Activated CD4-positive, alpha-beta T cell treated with anti-CD3 and anti-CD28 coated beads, Interleukin-2, amount 50 U/mL, for 1 hour (primary cell): ENCODE measurements at regions not wholly inside any gene's neighbourhood (a gene's known extent, or its start where the extent isn't known, plus 50 kb on each side); places are given as distances from the start of the nearest gene placed in this dataset.
"Not testable (repeated sequence)": the region's sequence is repeated elsewhere in the genome, so short reads cannot be mapped to it uniquely, and the experiment has no call there.

Source experiments
- DNase-seq: peaks from one replicate; pipeline ENCODE4 v3.0.0-alpha.2; 2020

DNA sequence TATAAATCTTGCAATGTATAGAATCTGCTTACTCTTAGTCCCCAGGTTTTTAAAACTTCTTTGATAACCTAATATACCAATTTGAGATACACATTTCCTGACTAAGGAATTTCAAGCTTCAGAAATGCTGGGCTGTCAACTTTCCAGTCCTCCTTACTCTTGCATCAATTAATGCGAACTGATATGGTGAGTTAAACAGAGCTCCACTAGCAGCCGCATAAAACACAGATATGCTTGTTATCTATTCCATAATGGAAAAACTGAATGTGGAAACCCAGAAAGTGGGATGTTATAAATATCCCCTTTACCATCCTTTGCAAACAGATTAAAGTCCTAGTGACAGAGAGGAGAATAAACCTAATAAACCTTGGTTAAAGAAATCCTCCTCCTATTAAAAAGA is 1913.7 kb downstream of the STIM2 start:
- no peak for DNase-seq

DNA sequence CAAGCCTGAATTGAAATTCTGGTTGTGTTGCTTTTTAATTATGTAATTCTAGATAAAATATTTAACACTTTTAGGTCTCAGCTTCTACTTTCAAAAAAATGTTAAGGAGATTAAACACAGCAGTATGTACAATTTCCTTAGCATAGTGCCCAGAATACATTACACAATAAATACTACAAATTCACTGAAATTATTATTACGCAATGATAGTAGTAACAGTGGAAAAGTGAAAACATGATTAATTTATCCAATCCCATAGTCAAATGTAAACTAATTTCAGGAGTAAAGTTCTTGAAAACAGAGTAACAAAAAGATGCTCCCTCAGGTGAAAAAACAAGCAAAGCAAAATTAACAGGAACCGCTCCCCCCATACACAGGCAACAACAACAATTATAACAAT is 1915.4 kb downstream of the STIM2 start:
- no peak for DNase-seq

DNA sequence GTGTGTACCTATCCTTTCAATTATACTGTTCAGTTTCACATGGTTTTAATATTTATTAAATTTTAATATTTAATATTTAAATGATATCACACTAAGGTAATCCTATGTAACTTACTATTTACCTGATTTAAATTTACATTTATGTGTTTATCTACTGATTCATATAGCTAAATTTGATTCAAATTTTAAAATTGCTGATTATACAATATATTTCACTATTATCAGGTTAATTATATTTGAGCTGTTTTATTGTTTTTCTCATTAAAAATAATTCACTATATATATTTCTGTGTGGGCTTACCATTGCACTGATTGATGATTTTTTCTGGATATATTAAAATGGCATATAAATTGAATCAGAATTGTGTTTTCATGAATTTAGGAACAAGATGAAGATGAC is 1923.5 kb downstream of the STIM2 start:
- no peak for DNase-seq

DNA sequence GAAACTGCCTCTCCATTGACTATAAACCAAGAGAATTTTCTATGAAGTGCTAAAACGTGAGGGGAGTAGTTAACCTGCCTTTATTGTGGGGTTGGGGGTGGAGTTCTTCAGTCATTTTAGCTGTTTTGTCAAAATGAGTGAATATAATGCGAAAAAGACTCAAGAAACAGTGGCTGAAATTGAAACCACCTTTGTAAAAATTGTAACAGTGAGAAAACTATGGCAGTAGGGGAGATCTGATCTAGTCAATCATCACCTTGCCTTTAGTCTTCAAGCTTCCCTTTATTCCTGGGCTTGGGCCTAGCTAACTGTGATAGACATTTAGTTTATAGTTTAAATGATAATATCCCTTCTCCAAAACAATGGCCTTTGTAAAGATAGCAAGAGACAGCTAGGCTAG is 1927.3 kb downstream of the STIM2 start:
- no peak for DNase-seq

DNA sequence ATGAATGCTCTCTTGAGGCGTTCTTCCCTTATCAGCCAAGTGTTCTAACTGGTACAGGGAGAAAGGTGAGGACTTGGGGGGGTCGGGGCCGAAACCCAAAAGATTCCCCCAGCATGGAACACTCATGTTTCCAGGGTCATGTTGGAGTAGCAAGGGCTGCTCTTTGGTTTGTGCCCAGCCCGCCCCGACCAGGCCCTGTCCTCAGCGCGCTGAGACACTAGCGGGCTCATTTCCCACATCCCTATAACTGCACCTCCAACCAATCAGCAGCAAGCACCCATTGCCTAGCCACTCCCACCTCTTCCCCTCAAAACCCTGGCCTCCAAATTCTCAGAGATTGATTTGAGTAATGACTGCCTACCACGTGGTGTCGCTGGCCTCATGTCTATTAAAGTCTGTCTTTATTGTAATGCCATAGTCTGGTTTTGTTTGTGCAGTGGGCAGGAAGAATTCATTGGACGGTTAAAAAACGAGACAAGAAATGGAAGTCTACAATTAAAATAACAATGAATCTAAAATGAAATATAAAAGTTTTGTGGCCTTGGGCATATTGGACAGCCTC is 1928.4 kb downstream of the STIM2 start:
- no peak for DNase-seq

DNA sequence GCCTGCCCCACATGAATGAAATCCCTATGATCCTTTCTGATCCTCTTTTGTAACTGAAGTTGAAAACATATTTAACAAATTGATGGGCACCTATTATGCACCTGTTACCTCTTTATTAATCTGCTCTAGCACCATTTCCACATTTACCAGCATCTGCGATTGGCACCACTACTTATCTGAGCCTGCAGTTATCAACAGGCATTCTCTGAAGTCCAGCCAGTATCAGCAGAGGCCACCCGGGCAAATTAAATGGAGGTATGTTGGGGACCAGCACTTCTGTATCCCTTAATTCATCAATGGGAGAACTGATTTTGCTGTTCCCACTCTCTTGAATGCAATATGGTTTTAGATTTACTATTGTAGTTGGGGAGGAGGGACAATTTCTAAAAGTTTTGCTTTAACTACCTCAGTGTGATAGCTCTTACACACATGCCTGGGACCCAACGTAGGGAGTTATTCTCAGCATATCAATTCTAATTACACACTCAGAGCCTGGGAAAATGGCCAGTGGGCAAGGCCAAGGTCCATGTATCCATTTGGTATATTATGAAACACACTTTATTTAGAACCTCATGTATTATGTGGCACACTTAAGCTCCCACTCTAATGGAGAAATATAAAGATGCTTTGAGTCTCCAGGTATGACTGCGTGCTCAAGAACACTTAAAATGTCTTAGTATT is 1927.1 kb upstream of the PCDH7 start:
- no peak for DNase-seq

DNA sequence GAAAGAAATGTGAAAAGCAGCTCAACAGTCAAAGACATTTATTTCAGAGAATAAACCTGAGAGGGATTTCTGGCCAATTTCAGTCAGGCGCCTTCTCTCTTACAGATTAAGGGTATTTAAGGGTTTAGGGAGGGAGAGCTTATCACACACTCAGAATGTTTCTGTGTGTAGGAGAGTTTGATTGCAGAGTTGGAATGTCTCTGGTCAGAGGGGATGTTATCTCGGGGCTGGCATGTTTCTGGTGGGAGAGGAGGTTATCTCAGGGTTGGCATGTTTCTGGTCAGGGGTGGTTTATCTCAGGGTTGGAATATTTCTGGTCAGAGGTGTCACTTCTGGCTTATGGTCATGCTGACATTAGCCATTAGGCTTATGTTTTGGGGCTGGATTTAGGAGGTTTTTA is 1920.5 kb upstream of the PCDH7 start:
- DNase-seq = no peak

DNA sequence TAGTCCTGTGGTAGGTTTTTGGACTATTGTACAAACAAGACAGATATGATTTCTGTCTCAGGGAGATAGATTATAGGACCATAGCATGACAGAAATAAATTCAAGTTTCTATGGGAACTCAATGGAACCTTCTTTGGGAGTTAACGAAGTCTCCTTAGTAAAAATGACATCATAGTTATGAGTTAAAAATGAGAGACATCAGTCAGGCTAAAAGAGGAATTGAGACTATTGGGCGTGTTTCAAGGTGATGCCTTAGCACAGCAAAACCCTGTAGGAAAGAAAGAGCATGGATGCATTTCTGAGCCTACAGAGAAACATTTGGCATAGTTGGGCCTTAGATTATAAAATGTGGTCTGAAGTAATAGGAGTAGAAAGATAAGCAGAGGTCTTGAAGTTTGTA is 1909.1 kb upstream of the PCDH7 start:
- DNase-seq = no peak

DNA sequence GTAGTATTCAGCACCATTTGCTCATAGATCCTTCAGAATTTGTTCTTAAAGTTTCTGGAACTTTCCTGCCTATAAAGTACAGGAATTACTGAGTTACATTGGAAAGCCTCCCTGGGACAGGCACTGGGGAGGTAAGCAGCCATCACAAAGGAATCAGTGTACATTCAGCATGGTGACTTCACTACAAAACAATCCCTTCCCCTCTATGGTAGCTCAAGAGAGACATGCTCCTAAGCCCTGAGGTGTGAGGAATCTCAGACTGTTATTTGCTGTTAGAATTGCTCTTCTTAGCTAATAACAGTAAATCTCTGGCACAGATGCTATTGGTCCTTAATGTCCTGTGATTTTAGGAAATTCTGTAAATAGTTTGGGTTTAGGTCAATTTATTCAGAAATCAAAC is 1898.0 kb upstream of the PCDH7 start:
- no peak for DNase-seq

DNA sequence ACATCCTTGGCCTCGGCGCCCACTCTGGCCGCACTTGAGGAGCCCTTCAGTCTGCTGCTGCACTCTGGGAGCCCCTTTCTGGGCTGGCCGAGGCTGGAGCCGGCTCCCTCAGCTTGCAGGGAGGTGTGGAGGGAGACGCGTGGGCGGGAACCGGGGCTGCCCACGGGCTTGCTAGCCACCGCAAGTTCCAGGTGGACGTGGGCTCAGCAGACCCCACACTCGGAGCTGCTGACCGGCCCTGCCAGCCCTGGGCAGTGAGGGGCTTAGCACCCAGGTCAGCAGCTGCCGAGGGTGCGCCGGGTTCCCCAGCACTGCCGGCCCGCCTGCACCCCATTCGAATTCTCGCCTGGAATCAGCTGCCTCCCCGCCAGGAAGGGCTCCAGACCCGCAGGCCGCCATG is 1892.3 kb upstream of the PCDH7 start:
- DNase-seq = no peak

DNA sequence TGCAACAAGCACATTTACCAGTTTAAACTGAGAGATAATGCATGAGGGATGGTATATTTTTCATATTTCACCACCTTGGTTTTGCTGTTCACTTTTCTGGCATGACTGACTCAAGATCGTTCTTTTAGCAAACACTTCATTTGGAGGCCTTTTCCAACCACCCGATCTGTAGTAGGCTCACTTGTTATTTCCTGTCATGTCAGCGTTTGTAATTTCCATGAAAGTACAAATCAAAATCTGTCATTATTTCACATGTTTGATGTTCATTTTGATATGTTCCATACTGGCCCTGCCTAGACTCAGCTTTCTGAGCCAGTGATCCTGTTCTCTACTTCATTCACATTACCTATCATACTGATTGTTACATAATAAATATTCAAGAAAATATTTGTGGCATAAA is 1888.3 kb upstream of the PCDH7 start:
- DNase-seq = no peak

DNA sequence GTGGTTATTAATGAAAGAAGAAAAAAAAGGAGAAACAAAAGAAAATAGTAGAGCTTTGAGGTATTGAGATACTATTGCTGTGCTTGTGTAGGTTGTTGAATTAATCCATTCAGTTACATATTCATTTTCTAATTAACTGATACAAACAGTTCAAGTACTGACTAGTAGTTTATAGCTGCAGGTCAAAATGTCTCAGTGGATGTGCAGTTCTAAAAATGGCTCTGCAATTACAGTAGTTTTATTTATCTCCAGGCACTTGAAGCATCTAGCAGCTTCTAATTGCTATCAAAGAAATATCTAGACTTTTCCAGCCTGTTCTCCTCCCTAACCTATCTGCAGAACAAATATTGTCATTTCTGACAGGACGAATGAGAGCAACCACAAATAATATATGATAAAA is 1887.7 kb upstream of the PCDH7 start:
- no peak for DNase-seq

DNA sequence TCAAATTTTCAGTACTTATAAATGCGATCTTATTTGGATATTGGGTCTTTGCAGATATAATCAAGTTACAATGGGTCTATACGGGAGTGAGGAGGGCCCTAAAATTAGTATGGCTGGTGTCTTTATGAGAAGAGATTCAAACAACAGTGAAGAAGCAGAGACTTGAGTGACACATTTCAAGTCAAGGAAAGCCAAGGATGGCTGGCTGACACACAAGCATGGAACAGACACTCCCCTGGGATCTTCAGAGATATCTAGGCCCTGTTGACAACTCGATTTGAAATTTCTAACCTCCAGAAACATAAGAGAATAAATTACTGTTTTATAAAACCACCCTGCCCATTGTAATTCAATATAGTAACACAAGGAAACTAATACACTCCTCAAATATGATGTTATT is 1886.0 kb upstream of the PCDH7 start:
- no peak for DNase-seq

DNA sequence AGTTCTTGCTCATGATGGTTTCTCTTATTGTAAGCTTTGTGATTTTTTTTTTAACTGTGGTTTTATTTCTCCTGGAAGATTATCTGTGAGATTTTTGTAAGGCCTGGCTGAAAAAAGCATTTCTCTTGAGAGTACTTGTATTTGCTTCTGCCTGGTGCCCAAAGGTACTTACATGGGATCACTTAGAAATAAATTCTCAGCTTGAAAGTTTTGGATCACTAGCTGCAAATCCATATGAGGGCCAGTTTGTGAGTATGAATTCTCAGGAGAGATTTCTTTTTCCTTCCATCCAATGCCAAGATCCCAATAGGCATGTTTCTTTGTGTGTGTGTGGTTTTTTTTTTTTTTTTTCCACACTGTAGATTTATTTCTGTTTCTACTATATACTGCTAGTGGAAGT is 1884.7 kb upstream of the PCDH7 start:
- DNase-seq = no peak

DNA sequence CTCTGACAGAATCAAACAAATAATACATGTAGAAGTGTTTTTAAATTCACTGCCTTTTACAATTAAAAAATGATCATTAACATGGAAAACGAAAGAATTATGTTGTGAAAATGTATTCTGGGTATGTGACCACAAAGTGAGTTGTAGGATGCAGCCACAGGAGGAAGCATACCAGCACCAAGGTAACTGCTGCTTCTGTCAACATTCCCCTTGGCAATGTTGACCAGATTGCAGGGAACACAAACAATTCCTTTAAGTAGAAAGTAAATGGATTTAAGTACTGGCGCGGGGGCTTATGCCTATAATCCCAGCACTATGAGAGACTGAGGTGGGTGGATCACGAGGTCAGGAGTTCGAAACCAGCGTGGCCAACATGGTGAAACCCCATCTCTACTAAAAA is 1877.9 kb upstream of the PCDH7 start:
- DNase-seq = no peak

DNA sequence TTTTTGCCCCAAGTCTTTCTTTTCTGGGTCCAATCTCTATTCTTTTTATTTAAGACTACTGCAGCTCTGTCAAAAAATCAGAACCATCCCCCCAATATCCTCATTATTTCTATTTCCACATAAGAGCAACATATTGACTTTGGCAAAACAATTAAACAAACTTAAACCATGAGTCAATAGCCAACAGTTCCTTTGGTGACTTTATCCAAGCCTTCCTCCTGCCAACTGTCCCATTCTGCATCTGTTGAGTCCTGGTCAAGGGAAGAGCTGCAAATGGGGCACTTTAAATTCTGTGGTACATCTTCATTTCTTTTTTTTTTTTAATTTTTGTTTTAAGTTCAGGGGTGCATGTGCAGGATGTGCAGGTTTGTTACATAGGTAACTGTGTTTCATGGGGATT is 1875.0 kb upstream of the PCDH7 start:
- DNase-seq = no peak

DNA sequence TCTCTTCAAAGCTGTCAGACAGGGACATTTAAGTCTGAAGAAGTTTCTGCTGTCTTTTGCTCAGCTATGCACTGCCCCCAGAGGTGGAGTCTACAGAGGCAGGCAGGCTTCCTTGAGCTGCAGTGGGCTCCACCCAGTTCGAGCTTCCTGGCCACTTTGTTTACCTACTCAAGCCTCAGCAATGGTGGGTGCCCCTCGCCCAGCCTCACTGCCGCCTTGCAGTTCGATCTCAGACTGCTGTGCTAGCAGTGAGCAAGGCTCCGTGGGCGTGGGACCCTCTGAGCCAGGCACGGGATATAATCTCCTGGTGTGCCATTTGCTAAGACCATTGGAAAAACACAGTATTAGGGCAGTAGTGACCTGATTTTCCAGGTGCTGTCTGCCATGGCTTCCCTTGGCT is 1863.1 kb upstream of the PCDH7 start:
- DNase-seq = not testable (repeated sequence)

DNA sequence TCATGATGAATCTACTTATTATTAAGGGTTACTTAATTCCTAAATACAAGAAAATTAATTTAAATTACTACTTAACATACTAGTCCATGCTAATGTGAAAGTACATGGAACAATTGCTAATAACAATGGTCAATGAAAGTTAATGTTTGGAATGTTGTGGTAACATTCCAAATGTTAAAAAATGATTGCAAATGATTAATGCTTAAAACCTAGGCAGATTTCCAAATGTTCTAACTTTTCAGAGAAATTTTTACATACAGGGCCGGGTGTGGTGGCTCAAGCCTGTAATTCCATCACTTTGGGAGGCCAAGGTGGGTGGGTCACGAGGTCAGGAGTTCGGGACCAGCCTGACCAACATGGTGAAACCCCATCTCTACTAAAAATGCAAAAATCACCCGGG is 1851.3 kb upstream of the PCDH7 start:
- no peak for DNase-seq

DNA sequence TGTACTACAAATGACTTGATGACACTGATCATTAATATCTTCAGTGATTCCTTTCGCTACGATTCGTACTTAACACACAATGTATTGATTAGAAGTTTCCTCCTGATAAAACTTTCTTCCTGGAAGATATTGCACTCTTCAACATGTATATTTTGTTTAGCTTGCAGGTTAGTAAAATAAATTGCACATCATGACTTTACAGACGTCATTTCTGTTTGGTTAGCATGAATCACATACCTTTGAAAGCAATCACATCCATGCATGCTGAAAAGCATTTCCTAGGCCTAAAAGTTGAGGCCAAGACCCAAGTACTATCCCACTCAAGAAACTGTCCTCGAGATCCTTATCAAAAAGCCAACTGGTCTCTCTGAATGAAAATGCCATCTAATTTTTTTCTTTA is 1841.0 kb upstream of the PCDH7 start:
- no peak for DNase-seq

DNA sequence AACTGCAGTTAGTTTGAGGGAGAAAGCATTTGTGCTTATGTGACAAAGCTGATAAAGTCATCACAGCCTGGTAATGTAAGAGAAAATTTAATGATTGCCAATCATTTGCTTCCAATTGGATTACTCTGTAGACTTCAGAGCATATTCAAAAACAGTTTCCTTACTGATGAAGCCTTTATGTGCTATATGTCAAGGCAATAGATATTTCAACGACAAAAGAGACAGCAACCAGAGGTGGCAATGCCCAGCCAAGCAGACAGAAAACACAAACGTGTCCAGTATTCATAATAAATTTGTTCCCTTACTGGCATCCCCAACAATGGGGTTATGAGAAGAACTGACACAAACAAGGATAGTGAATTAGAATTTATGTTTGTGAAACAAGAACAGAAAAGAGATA is 1840.3 kb upstream of the PCDH7 start:
- DNase-seq = no peak

DNA sequence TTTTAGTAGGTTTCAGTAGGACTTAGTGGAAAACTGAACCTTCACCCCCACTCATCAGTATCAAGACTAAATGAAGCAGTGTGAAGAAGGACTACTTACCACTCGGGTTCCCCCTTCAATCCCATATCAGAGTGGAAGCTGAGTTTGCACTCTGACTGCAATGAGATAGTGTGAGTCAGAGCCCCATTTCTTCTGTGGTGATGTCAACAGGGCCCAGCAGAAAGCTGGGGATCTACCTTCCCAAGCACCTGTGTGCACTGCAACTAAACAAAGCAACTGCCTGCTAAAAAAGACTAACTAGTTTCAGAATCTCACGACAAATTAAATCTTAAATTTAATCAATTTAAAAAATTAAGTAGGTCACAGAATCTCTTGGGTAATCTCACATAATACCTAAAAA is 1837.0 kb upstream of the PCDH7 start:
- no peak for DNase-seq

DNA sequence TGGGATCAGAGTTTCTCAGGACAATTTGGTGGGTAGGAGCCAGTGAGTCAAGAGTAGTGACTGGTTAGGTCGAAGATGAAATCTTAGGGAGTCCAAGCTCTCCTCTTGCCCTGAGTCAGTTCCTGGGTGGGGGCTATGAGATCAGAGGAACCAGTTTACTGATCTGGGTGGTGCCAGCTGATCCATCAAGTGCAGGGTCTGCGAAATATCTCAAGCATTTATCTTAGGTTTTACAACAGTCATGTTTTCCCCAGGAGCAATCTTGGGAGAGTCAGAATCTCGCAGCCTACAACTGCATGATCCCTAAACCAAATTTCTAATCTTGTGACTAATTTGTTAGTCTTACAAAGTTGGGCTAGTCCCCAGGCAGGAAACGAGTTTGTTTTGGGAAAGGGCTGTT is 1833.2 kb upstream of the PCDH7 start:
- DNase-seq = no peak

DNA sequence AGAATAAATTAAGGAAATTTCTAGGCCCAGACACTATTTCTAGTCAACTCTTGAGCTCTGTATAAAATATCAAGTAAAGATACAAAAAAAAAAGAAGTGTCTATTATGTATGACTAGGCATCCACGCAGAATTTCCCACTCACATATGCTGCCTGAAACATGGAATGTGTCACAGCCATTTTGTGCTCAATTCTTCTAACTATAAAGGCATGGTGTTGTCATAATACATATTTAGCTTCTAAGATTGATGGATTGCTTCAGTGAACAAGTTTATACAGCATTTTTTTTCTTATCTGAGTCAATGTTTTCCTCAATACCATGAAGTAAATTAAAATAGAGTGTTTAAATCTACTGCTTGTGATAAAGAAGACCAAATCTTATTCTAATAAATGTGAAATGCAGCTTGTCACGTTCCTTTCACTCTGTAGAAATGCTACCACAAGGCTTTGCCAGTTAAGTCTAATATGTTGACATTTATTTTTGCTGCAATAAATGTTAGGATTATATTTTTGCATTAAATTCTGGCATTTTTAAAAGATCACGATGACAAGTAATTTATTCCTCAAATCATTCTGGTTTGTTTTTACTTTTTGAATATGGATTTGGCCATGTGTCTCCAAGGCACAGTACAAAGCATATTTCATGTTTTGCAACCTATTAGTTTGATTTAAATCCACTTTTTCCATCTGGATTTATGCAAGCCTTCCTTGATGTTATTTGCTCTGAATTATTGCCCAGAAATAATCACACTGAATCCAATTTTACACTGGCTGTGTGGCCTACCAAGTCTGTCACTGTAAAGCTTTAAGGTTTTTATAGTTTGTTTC is 1829.0 kb upstream of the PCDH7 start:
- no peak for DNase-seq

DNA sequence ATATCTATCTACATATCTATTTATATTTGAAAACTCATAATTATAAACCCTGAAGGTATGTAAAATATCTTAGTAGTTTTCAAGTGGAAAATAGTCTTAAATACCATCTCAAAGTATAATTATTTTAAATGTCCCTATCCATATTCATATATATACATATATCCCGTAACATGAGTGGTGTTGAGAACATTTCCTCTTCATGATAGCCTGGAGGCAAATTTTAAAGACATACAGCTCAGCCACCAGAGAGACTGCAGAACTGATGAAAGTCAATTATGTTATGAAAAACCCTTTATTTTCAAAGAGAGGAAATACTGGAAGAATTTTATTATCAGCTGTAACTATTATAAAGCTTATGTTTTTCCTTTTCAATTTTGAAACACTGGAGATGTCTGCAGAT is 1806.7 kb upstream of the PCDH7 start:
- DNase-seq = no peak

DNA sequence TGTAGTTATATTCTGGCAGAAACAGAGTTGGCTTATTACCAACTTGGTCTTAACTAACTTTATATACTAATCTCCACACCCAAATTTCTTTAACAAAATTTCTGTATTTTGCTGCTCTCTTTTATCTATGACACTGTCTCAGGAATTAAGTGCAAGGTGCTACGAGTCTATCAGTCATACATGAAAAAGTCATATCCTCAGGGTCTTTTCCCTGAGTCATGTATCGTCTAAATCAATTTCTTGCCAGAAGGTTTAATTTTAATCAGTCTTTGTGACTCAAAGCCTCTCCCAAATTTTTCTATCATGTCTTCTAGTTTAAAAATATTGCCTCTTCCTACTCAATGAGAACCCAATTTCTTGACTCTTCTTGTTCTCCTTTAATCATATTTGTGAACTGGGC is 1803.6 kb upstream of the PCDH7 start:
- DNase-seq = no peak
